IMR-90 (cell line): ENCODE measurements at regions not wholly inside any gene's neighbourhood (a gene's known extent, or its start where the extent isn't known, plus 50 kb on each side); places are given as distances from the start of the nearest gene placed in this dataset.

Source experiments
- ATAC-seq: fragments of 200-7000 bp; cut with Tn5 transposase; 2 replicates; pipeline ENCODE4 v1.9.1; 2020; ENCODE audit warnings: low read depth, mild to moderate bottlenecking, moderate library complexity
- BruUV-seq: library from RNA; stranded (reverse); fragments of 400-500 nt; replicated peaks from 2 replicates; lab custom pipeline; 2021; lab: Mats Ljungman, UMichigan
- CTCF ChIA-PET: fragments of 300-600 bp; formaldehyde crosslinking; extraction: SDS; loops from one replicate; lab custom pipeline; 2021; ENCODE audit warnings: antibody characterized with exemption; lab: Yijun Ruan, JAX
- POLR2A ChIA-PET: fragments of 300-600 bp; sonication (Branson Sonifier 250); formaldehyde crosslinking; loops from one replicate; lab custom pipeline; 2022; ENCODE audit warnings: antibody characterized with exemption; ENCODE audit not compliant: unreplicated experiment; lab: Charles Lee
- DNase-seq: peaks from one replicate; pipeline ENCODE4 v3.0.0; 2013
- H2AFZ ChIP-seq: replicated peaks from 2 replicates; pipeline ENCODE3; 2013; ENCODE audit warnings: low read length, mild to moderate bottlenecking; ENCODE audit not compliant: poor library complexity
- H2AK5ac ChIP-seq: 2 replicates; pipeline ENCODE4 v1.6.1; 2013; ENCODE audit warnings: low read depth, low read length, inconsistent platforms
- H2AK9ac ChIP-seq: replicated peaks from 2 replicates; pipeline ENCODE3; 2013; ENCODE audit warnings: mild to moderate bottlenecking, low read depth, low read length, moderate library complexity; ENCODE audit not compliant: poor library complexity
- H2BK120ac ChIP-seq: 2 replicates; pipeline ENCODE4 v1.6.1; 2013; ENCODE audit warnings: low read depth, low read length, inconsistent platforms
- H2BK15ac ChIP-seq: 3 replicates; pipeline ENCODE4 v1.6.1; 2013; ENCODE audit warnings: low read depth, low read length, inconsistent platforms
- H2BK20ac ChIP-seq: 2 replicates; pipeline ENCODE4 v1.6.1; 2013; ENCODE audit warnings: low read depth, mild to moderate bottlenecking, inconsistent platforms, low read length, moderate library complexity
- H2BK5ac ChIP-seq: 2 replicates; pipeline ENCODE4 v1.6.1; 2013; ENCODE audit warnings: mild to moderate bottlenecking, low read depth, low read length, inconsistent platforms; ENCODE audit not compliant: poor library complexity, severe bottlenecking
- H3K14ac ChIP-seq: replicated peaks from 2 replicates; pipeline ENCODE4 v1.6.1; 2013; ENCODE audit warnings: low read depth, low read length, inconsistent platforms
- H3K18ac ChIP-seq: 2 replicates; pipeline ENCODE4 v1.6.1; 2013; ENCODE audit warnings: low read depth, low read length, control low read depth
- H3K23ac ChIP-seq: 2 replicates; pipeline ENCODE4 v1.6.1; 2013; ENCODE audit warnings: low read depth, low read length, inconsistent platforms
- H3K27ac ChIP-seq: 2 replicates; pipeline ENCODE4 v1.5.1; 2013; ENCODE audit warnings: mild to moderate bottlenecking, control low read depth, low read length; ENCODE audit not compliant: insufficient read depth
- H3K27me3 ChIP-seq: 2 replicates; pipeline ENCODE4 v1.6.1; 2013; ENCODE audit warnings: low read length; ENCODE audit not compliant: control insufficient read depth, insufficient read depth
- H3K36me3 ChIP-seq: 2 replicates; pipeline ENCODE4 v1.6.1; 2013; ENCODE audit warnings: low read length, mixed read lengths; ENCODE audit not compliant: control insufficient read depth, insufficient read depth
- H3K4ac ChIP-seq: 2 replicates; pipeline ENCODE4 v1.6.1; 2013; ENCODE audit warnings: low read depth, low read length, inconsistent platforms
- H3K4me1 ChIP-seq: 2 replicates; pipeline ENCODE4 v1.6.1; 2013; ENCODE audit warnings: low read length, mixed read lengths; ENCODE audit not compliant: control insufficient read depth, insufficient read depth
- H3K4me2 ChIP-seq: 2 replicates; pipeline ENCODE4 v1.6.1; 2013; ENCODE audit warnings: low read depth, mild to moderate bottlenecking, control low read depth, low read length, moderate library complexity
- H3K4me3 ChIP-seq: 2 replicates; pipeline ENCODE4 v1.5.1; 2013; ENCODE audit warnings: low read depth, mild to moderate bottlenecking, control low read depth, low read length, moderate library complexity; ENCODE audit not compliant: insufficient read depth
- H3K56ac ChIP-seq: 2 replicates; pipeline ENCODE4 v1.6.1; 2013; ENCODE audit warnings: low read length, inconsistent platforms; ENCODE audit not compliant: insufficient read depth; ENCODE audit errors: extremely low read depth
- H3K79me1 ChIP-seq, 2 experiments: 2 replicates each; pipeline ENCODE4 v1.6.1; 2013; ENCODE audit warnings: low read length in 2 of 2, inconsistent platforms in 1 of 2, low read depth in 1 of 2
- H3K9ac ChIP-seq: 2 replicates; pipeline ENCODE4 v1.6.1; 2013; ENCODE audit warnings: low read depth, low read length, control low read depth
- H3K9me1 ChIP-seq: 2 replicates; pipeline ENCODE4 v1.6.1; 2013; ENCODE audit warnings: low read length, inconsistent platforms; ENCODE audit not compliant: insufficient read depth
- H3K9me3 ChIP-seq: 2 replicates; pipeline ENCODE4 v1.6.1; 2013; ENCODE audit warnings: low read length; ENCODE audit not compliant: control insufficient read depth, insufficient read depth
- H4K20me1 ChIP-seq: 2 replicates; pipeline ENCODE4 v1.6.1; 2013; ENCODE audit warnings: low read length, inconsistent platforms; ENCODE audit not compliant: insufficient read depth
- H4K5ac ChIP-seq: 2 replicates; pipeline ENCODE4 v1.6.1; 2013; ENCODE audit warnings: mild to moderate bottlenecking, low read depth, low read length, control low read depth
- H4K8ac ChIP-seq, 2 experiments: 2 replicates each; pipeline ENCODE4 v1.6.1; 2013; ENCODE audit warnings: low read depth in 2 of 2, low read length in 2 of 2, control low read depth in 1 of 2, inconsistent platforms in 1 of 2
- H4K91ac ChIP-seq: 2 replicates; pipeline ENCODE4 v1.6.1; 2013; ENCODE audit warnings: low read depth, low read length, inconsistent platforms; ENCODE audit not compliant: insufficient read depth
- CHD1 ChIP-seq: IDR thresholded peaks from 2 replicates; pipeline ENCODE4 v1.6.1; 2012; ENCODE audit warnings: low read depth, low read length, improper control_type of control experiment
- FOS ChIP-seq: fragments of 150-350 bp; IDR thresholded peaks from 2 replicates; pipeline ENCODE4 v1.6.1; 2016; ENCODE audit warnings: low read depth, low read length
- MAZ ChIP-seq: IDR thresholded peaks from 2 replicates; pipeline ENCODE4 v1.6.1; 2012; ENCODE audit warnings: low read depth, mild to moderate bottlenecking, low read length, improper control_type of control experiment, moderate library complexity, borderline replicate concordance
- MXI1 ChIP-seq: IDR thresholded peaks from 2 replicates; pipeline ENCODE4 v1.6.1; 2012; ENCODE audit warnings: low read depth, mild to moderate bottlenecking, low read length, moderate library complexity, borderline replicate concordance
- NFE2L2 ChIP-seq: fragments of 150-350 bp; IDR thresholded peaks from 2 replicates; pipeline ENCODE4 v1.6.1; 2016; ENCODE audit warnings: low read depth, mild to moderate bottlenecking, low read length
- POLR2A ChIP-seq: IDR thresholded peaks from 2 replicates; pipeline ENCODE4 v1.6.1; 2012; ENCODE audit warnings: mild to moderate bottlenecking, low read depth, low read length
- RCOR1 ChIP-seq: IDR thresholded peaks from 2 replicates; pipeline ENCODE4 v1.6.1; 2012; ENCODE audit warnings: mild to moderate bottlenecking, low read length, improper control_type of control experiment; ENCODE audit not compliant: insufficient replicate concordance
- SMC3 ChIP-seq: fragments of 150-350 bp; IDR thresholded peaks from 2 replicates; pipeline ENCODE4 v1.6.1; 2016; ENCODE audit warnings: low read depth, mild to moderate bottlenecking, antibody characterized with exemption, low read length, moderate library complexity
- WGBS, 2 experiments: methylation state at CpG; one replicate each; pipeline versions ENCODE4 v1.1.5 to v1.1.7; 2013; ENCODE audit warnings: missing lambda C conversion rate in 2 of 2; ENCODE audit not compliant: insufficient read length in 1 of 2; ENCODE audit errors: extremely low coverage in 2 of 2; 5-methylcytosine and 5-hydroxymethylcytosine counted together
- dilution Hi-C: fragments of 300-500 bp; cut with HindIII; formaldehyde crosslinking; loops from one replicate; pipeline ENCODE4 v1.14.3; 2018; ENCODE audit warnings: low sequenced_read_pairs; ENCODE audit not compliant: unreplicated experiment
- in situ Hi-C: fragments of 300-500 bp; cut with MboI; formaldehyde crosslinking; loops from 3 replicates; pipeline ENCODE4 v1.14.3; 2019; ENCODE audit warnings: low sequenced_read_pairs, inconsistent platforms, mixed read lengths
- intact Hi-C: fragments of 100-400 bp; cut with micrococcal nuclease; formaldehyde crosslinking; loops from 2 replicates; pipeline ENCODE4 v1.10.0; 2022
- TF ChIP-seq, protein P1 (sequence below): fragments of 150-350 bp; IDR thresholded peaks from 2 replicates; pipeline ENCODE4 v1.6.1; 2017; ENCODE audit warnings: mild to moderate bottlenecking, antibody characterized with exemption, low read length, low read depth

DNA sequence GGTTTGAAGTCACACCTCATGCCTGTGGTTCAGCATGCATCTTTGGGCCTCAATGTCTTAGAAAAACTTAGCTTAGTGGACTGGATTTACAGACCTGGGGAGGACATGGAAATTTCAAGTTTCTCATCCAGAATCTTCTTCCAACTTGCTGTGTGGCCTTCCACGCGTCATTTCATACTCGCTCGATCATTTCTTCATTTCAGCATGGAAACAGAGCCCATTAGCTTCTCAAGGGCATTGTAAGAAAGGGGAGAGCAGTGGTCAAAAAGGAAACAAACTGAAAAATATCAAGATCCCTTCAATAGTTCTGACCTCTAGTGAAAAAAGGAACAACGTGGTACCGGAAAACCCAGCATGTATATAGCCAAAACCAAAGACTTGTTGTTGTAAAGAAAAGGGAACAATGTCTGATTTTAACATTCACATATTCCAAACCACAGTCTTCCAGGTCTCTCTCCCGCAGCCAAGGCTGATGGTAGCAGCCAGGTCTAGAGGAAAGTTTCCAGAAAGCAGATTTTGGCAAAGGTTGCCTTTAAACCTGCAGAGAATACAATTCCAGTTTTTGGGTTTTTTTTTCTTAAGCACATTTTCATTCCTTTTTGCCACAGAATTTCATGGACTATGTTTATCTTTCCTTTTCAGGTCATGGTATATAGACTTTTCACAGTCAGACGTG, 97.0 kb upstream of the CDC42BPA start:
- no CpG with 5 or more reads among the region's 8 CpGs for WGBS, 2 experiments
- H2AK9ac ChIP-seq = no peak overlapping the region
- dilution Hi-C loops (no loop called here), intact Hi-C loops (no loop called here), in situ Hi-C loops (no loop called here)
- H3K56ac ChIP-seq = no peak overlapping the region
- H4K91ac ChIP-seq = no peak overlapping the region
- H2AK5ac ChIP-seq = no peak overlapping the region
- H3K9me1 ChIP-seq = no peaks in the 10 kb centered on the region
- H3K4me1 ChIP-seq = peaks cover 3% of the 10 kb centered on the region; the same call in 1 of the 2 replicates
- no peak overlapping the region for H3K4me3 ChIP-seq
- H3K4ac ChIP-seq = no peak overlapping the region
- no peak overlapping the region for H3K27ac ChIP-seq
- H3K27me3 ChIP-seq = no peaks in the 10 kb centered on the region
- H4K5ac ChIP-seq = no peak overlapping the region
- no peak overlapping the region for H2BK15ac ChIP-seq
- POLR2A ChIA-PET = no interaction called here
- H3K9me3 ChIP-seq = no peaks in the 10 kb centered on the region
- no peak for ATAC-seq
- no peak overlapping the region for H2BK5ac ChIP-seq
- no peaks in the 10 kb centered on the region for H3K36me3 ChIP-seq
- CTCF ChIA-PET = no interaction called here
- no peak overlapping the region for H3K4me2 ChIP-seq
- no peaks in the 10 kb centered on the region for H3K79me1 ChIP-seq
- H2BK20ac ChIP-seq = no peak overlapping the region
- no peak overlapping the region for H3K9ac ChIP-seq
- DNase-seq = no peak
- no peak overlapping the region for H2AFZ ChIP-seq
- TF ChIP-seq MAZ (no peak), MXI1 (no peak), RCOR1 (no peak), SMC3 (no peak), FOS (no peak), POLR2A (no peak), CHD1 (no peak), NFE2L2 (no peak)
- TF ChIP-seq, protein P1, sequence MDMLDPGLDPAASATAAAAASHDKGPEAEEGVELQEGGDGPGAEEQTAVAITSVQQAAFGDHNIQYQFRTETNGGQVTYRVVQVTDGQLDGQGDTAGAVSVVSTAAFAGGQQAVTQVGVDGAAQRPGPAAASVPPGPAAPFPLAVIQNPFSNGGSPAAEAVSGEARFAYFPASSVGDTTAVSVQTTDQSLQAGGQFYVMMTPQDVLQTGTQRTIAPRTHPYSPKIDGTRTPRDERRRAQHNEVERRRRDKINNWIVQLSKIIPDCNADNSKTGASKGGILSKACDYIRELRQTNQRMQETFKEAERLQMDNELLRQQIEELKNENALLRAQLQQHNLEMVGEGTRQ = no peak
- H2BK120ac ChIP-seq = no peak overlapping the region
- H4K8ac ChIP-seq = no peak overlapping the region
- no TSS peak for BruUV-seq
- H4K20me1 ChIP-seq = no peaks in the 10 kb centered on the region
- H3K14ac ChIP-seq = no peak overlapping the region
- H3K23ac ChIP-seq = no peak overlapping the region
- no peak overlapping the region for H3K18ac ChIP-seq
